Right lobe of liver (tissue), 6 donors: ENCODE measurements at regions not wholly inside any gene's neighbourhood (a gene's known extent, or its start where the extent isn't known, plus 50 kb on each side); places are given as distances from the start of the nearest gene placed in this dataset.

Source experiments
- ATAC-seq, 4 donors: fragments of 200-7000 bp; cut with Tn5 transposase; one replicate each; pipeline ENCODE4 v1.9.1; 2020; ENCODE audit warnings: mild to moderate bottlenecking in 4 of 4, moderate library complexity in 4 of 4
- DNase-seq, 3 donors: peaks; one replicate each; pipeline ENCODE4 v3.0.0-alpha.2; 2020
- H3K27ac ChIP-seq, 3 donors: fragments of 200-600 bp; one replicate each; pipeline ENCODE4 v1.8.0; 2022
- H3K27me3 ChIP-seq, 2 donors: fragments of 200-600 bp; one replicate each; pipeline ENCODE4 v1.8.0; 2022
- H3K36me3 ChIP-seq, 4 donors: fragments of 200-600 bp; sonication (generic) in 1 of 4; one replicate each; pipeline versions ENCODE4 v1.5.1 to v1.8.0; 2017 to 2022; ENCODE audit warnings: control low read depth in 1 of 4
- H3K4me1 ChIP-seq, 4 donors: fragments of 200-600 bp; sonication (generic) in 1 of 4; one replicate each; pipeline versions ENCODE4 v1.5.1 to v1.8.0; 2017 to 2022; ENCODE audit warnings: control low read depth in 1 of 4
- H3K4me3 ChIP-seq, 3 donors: fragments of 200-600 bp; one replicate each; pipeline ENCODE4 v1.8.0; 2022
- H3K9me3 ChIP-seq, 4 donors: fragments of 200-600 bp; sonication (generic) in 1 of 4; one replicate each; pipeline versions ENCODE4 v1.5.1 to v1.8.0; 2017 to 2022; ENCODE audit warnings: control low read depth in 1 of 4
- CTCF ChIP-seq, 4 donors: fragments of 200-600 bp in 3 of 4; fragments of 450-650 bp in 1 of 4; IDR thresholded peaks; one replicate each; pipeline versions ENCODE4 v1.5.1 to v1.8.0; 2016 to 2022; ENCODE audit warnings: antibody characterized with exemption in 4 of 4, mild to moderate bottlenecking in 2 of 4
- POLR2A ChIP-seq: fragments of 450-650 bp; IDR thresholded peaks from one replicate; pipeline ENCODE4 v1.6.1; 2017; ENCODE audit warnings: antibody characterized with exemption, mild to moderate bottlenecking
- WGBS: methylation state at CpG from one replicate; pipeline ENCODE4 v1.1.6; 2018; ENCODE audit warnings: low coverage, low lambda C conversion rate; ENCODE audit not compliant: insufficient coverage; ENCODE audit errors: missing lambda C conversion rate; 5-methylcytosine and 5-hydroxymethylcytosine counted together
- intact Hi-C, 2 donors: fragments of 100-400 bp; cut with DNase I; formaldehyde crosslinking; loops; one replicate each; pipeline versions ENCODE4 v1.11.2 to v1.14.1; 2022
- donor health status: DM: no; HTN: yes; CAD: no.
- donor health status: DM: no; HTN: no; CAD: no.
- donor health status: DM: no; HTN: no; CAD: no.
- donor health status: DM: no; HTN: yes; CAD: no.
- donor health status: DM: no; HTN: yes; CAD: no.

- H3K9me3 ChIP-seq = no peaks in the 10 kb centered on the region
- H3K4me1 ChIP-seq = no peaks in the 10 kb centered on the region
- no peak for DNase-seq
- 37% methylated on average over 6 of the region's 6 CpGs for WGBS
- H3K36me3 ChIP-seq = no peaks in the 10 kb centered on the region
- no peak for TF ChIP-seq CTCF (IDR thresholded peaks at IDR 0.05)
- TF ChIP-seq POLR2A = no peak
- ATAC-seq = no peak
- intact Hi-C loops = no loop called here
- no peak overlapping the region for H3K27ac ChIP-seq
- H3K4me3 ChIP-seq = no peak overlapping the region
- no peaks in the 10 kb centered on the region for H3K27me3 ChIP-seq
Measured at GRCh38 chr3:86653661-86654205, 337.2 kb downstream of the VGLL3 start.

GRCh38 chr3:86648087-86648486 is 342.9 kb downstream of the VGLL3 start:
- intact Hi-C loops = no loop called here
- no peak for DNase-seq
- Histone ChIP-seq H3K27me3 (no peaks in the 10 kb centered on the region), H3K27ac (no peak overlapping the region), H3K4me1 (no peaks in the 10 kb centered on the region), H3K4me3 (no peak overlapping the region), H3K9me3 (no peaks in the 10 kb centered on the region), H3K36me3 (no peaks in the 10 kb centered on the region)
- WGBS = 73% methylated on average over 1 of the region's 1 CpG
- ATAC-seq = no peak
- no peak for TF ChIP-seq CTCF (IDR thresholded peaks at IDR 0.05)
- TF ChIP-seq POLR2A = no peak

- intact Hi-C loops = no loop called here
- Histone ChIP-seq H3K9me3 (no peaks in the 10 kb centered on the region), H3K4me1 (no peaks in the 10 kb centered on the region), H3K4me3 (no peak overlapping the region), H3K27me3 (no peaks in the 10 kb centered on the region), H3K27ac (no peak overlapping the region), H3K36me3 (no peaks in the 10 kb centered on the region)
- no peak for TF ChIP-seq POLR2A
- no peak for ATAC-seq
- WGBS = 79% methylated on average over 2 of the region's 2 CpGs
- DNase-seq = no peak
Measured at GRCh38 chr3:86645756-86646155, 345.2 kb downstream of the VGLL3 start.

GRCh38 chr3:86634361-86634760 is 356.6 kb downstream of the VGLL3 start:
- WGBS = 33% methylated on average over 3 of the region's 3 CpGs
- Histone ChIP-seq H3K4me1 (no peaks in the 10 kb centered on the region), H3K9me3 (no peaks in the 10 kb centered on the region), H3K36me3 (no peaks in the 10 kb centered on the region), H3K27ac (no peak overlapping the region), H3K27me3 (no peaks in the 10 kb centered on the region), H3K4me3 (no peak overlapping the region)
- DNase-seq (no peak), ATAC-seq (no peak)
- intact Hi-C loops = no loop called here
- TF ChIP-seq POLR2A (no peak), CTCF (IDR thresholded peaks at IDR 0.05) (no peak)

GRCh38 chr3:86629511-86629910 is 361.4 kb downstream of the VGLL3 start:
- intact Hi-C loops = no loop called here
- ATAC-seq (no peak), DNase-seq (no peak)
- Histone ChIP-seq H3K27ac (no peak overlapping the region), H3K4me3 (no peak overlapping the region), H3K4me1 (no peaks in the 10 kb centered on the region), H3K27me3 (no peaks in the 10 kb centered on the region), H3K9me3 (no peaks in the 10 kb centered on the region), H3K36me3 (no peaks in the 10 kb centered on the region)
- TF ChIP-seq CTCF (IDR thresholded peaks at IDR 0.05) (no peak), POLR2A (no peak)
- 29% methylated on average over 4 of the region's 4 CpGs for WGBS
